NCI-H526 treated with DMSO at 0.1 percent for 48 hours (cell line): ENCODE measurements at regions not wholly inside any gene's neighbourhood (a gene's known extent, or its start where the extent isn't known, plus 50 kb on each side); places are given as distances from the start of the nearest gene placed in this dataset.

ENCODE experiments used
- DNase-seq: peaks from one replicate; lab custom pipeline; 2025; lab: John Stamatoyannopoulos, UW

DNA sequence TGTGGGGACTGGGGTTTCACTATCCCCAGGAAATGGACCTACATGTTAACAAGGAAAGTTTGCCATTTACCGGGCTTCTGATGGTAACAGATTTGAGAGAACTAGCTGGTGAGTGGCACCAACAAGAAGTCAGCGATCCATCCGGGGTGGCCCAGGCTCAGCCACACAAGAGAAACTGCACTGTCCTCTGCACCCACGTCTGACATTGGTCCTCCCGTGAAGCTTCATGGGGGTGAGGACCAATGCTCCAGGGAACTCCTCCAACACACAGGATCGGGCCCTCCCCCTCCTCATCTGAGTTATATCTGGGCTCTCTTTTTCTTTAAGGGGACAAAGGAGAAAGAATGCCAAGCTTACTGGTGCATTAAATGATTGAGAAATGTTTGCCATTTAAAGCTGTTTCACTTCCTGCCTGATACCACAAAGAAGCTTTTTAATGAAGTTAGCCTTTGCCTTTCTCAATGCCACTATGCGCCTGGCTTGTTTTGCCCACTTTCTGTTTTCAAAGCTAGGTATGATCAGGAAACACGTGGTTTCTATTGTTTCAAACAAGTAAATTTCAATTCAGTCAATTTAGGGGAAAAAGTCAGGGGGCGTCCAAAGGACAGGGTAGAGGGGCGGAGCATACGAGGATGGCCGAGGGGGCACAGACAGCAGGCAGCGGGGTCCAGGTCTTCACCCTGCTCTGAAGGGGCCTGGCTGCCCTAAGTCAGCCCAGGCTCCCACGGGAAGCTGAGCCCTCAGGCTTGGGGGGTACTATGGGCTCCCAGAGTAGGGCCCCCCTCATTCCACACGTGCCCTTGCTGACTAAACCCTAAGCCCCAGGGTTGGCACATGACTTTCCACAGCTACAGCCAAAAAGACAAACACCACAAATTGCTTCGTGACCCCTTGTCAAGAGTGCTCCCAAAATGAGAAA, 204.0 kb upstream of the ID2 start:
- DNase-seq = no peak

GRCh38 chr2:8478471-8478793, 203.4 kb upstream of the ID2 start:
- DNase-seq = no peak

GRCh38 chr2:8479298-8479697, 202.6 kb upstream of the ID2 start:
- DNase-seq = no peak

- DNase-seq = no peak
These were observed 200.9 kb upstream of the ID2 start for GRCh38 chr2:8480915-8481314.

GRCh38 chr2:8481463-8482009, 200.3 kb upstream of the ID2 start:
- DNase-seq = no peak

GRCh38 chr2:8482432-8482831, 199.4 kb upstream of the ID2 start:
- no peak for DNase-seq

DNA sequence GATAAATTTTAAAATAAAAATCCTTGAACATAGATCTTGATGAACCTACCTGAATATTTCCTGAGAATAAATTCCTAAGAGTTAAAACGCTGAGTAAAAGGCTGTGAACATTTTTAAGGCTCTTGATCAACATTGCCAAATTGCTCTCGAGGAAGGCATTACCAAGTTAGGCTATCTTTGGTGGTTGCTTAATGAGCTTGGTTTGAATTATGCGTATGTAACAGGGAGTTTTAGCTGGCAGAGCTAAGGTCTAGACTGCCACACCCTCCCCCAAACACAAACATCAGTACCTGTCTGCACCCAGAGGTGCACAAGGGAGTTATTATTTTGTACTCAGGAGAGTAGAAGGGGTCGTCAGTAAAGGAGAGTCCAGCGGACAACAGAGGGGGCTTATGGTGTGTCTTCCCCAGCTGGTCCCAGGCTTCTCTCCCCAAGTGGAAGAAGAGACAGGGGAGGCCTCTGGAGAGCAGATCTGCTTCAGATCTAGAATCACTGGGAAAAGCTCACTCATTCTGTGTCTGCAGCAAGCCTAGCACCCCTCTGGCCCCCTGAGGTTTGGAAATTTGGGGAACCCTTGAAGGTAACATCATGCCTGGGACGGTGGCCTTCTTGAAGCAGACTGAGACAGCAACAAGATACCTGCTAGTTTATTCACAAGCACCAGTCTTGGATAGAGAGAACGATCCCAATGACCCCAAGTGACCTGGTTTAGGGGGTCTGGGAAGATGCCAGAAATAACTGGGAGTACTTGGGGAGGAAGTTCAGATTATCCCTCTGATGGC, 197.2 kb upstream of the ID2 start:
- DNase-seq = no peak

DNA sequence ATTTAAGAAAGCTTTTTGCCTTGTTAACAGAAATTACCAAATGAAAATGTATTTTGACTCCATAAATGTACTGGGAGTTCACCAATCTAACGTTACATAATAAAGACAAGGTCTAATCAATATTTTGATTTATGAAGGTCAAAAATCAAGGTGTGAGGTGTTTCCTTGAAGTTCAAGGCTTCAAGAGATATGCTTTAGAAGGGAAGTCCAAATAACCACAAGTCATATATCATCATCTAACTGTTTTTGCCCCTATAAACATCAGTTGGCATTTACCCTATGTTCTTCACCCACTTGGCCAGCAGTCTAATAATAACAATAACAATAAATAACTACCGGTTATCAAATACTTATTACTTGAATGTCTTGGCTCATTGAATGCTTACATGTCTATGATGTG, 196.1 kb upstream of the ID2 start:
- no peak for DNase-seq

GRCh38 chr2:8486141-8486540, 195.7 kb upstream of the ID2 start:
- DNase-seq = no peak

DNA sequence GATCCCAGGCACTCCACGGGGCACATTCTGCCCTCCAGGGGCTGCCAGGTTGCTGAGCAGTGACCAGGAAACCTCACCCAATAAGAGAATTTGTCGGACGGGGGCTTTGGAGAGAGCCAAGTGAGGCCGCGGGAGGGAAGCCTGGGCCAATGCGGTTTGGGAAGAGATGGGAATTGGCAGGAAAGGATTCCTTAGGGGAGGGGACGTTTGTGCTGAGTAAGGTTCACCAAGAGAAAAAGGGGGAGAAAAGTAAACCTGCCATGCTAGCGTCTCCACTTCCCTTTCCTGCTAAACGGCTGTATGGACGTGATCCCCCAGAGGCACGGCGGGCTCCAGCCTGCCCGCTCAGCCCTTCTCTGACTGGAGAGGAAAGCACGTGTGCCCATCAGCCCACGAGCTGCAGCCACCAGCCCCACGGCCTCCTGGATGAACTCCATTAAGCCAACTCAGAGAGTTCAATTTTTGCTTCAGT, 194.4 kb upstream of the ID2 start:
- no peak for DNase-seq

DNA sequence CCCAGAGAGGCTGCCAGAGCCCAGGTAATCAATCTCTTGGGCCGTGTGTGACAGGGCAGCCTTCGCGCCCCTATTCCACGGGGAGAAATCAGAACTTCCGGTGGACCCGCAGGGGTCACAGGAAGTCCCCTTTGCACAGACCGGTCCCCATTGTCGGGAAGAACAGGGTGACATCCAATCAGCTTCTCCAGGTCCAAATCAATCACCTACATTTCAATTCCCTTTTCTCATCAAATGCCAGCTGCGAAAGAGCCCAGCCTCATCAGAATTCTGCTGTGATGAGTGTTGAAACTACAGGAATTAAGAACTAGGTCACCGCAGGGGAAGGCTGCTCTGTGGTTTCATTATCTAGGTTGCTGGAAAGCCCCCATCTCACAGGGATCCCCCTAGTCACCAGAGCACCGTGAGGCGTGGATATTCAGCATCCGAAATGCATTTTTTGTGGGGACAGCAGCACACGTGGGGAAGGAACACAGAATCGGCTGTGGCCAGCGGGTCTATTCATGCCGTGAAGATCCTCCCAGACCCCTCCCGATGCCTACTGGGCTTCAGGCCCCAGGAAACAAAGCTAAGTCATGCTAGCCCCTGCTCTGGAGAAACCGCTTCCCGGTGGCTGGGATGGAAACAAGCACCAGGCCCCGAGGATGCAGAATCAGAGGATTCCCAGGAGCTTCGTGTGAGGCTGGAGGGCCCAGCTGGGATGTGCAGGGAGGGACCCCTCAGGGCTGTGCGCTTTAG, 193.7 kb upstream of the ID2 start:
- no peak for DNase-seq

DNA sequence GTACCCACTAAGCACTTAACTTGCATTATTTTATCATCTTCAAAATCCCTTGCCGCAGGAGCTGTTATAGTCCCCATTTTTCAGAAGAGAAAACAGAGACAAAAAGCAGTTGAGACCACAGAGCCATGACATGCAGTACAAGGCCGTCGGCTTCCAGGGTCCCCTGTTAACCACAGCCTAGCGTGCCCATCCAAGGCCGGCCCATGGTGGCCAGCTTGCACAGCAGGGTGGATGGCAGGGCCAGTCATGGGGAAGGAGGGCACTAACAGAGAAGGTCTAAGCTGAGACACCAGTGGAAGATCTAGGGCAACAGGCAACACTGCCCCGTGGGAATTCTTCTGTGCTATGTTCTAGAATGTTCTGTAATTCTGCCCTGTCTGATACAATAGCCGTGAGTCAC, 192.6 kb upstream of the ID2 start:
- DNase-seq = no peak

GRCh38 chr2:8489751-8490150, 192.1 kb upstream of the ID2 start:
- no peak for DNase-seq

DNA sequence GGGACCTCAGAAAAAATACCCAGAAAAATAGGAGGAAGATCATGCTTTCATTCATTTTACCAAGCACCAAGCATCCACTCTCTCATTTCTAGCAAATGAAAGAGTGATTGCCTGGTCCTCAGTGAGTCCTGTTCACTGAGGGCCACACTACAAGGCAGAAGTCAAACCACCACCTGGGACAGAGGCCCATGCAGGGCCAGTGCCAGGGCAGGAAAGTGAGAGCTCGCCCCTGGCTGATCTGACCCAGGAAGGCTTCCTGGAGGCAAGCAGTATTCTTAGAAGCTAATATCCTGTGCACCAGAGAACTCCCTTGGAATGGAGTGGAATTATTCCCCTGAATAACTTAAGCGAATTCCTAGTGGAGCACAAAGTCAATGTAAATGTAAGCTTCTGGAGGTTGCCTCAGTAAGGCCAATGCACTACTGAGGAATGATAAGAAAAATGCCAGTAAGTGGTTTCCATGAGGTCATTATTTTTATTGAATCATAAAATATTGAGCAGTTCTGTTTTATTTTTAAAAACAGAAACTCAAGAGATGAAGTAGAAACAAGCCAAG, 191.6 kb upstream of the ID2 start:
- no peak for DNase-seq

GRCh38 chr2:8491296-8492027, 190.4 kb upstream of the ID2 start:
- no peak for DNase-seq

DNA sequence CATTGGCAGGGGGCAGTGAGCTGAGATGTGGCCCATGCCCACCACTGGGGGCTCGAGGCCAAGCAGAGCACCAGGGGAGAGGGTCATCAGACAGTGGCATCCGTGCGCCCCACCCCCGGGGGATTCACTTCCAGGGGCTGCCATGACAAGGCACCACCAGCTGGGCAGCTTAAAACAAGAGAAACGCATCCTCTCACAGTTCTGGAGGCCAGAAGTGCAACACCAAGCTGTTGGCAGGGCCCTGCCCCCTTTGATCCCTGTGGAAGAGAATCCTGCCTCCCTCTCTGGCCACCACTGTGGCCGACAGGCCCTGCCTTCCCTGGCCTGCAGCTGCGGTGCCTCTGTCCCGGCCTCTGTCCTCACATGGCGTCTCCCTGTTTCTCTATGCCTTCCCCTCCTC, 187.7 kb upstream of the ID2 start:
- no peak for DNase-seq

- no peak for DNase-seq
These were observed 187.3 kb upstream of the ID2 start for GRCh38 chr2:8494589-8494988.

GRCh38 chr2:8495189-8495989, 186.5 kb upstream of the ID2 start:
- DNase-seq = no peak

DNA sequence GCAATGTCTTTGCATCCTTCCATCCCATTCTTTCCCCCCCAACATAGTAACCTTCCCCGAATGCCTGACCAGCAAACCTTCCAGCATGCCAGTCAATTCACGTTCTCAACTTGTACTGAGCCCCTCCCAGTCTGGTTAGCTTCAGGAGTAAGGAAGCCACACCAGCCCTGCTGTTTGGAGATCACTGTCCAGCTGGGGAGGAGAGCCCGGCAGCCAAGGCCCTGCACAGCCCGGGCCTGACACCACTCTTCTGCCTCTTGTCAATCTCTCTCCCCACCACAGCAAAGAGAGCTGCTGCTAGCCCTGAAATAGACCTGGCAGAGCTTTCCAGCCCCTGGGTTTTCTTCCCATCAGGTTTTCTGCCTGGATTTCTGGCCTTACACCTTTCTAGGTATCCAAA, 185.8 kb upstream of the ID2 start:
- no peak for DNase-seq

DNA sequence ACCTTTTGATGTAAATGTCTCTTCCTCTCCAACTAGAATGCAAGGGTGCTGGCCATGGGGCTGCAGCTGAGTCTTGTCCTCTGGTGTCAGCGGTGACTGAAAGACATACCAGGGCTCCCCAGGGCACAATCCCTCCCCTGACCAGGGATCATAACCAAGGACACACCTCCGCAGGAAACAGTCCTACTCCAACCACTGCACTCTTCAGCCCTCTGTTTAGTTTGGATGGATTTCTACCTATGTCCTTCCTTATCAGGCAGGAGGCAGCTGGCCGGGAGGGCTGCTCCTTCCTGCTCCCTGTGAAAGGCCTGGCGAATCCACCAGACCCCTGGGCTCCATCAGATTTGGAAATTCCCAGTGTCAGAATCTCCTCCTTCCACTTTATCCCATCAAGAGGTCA, 185.2 kb upstream of the ID2 start:
- DNase-seq = no peak

- no peak for DNase-seq
These were observed 182.9 kb upstream of the ID2 start for GRCh38 chr2:8498994-8499393.
